Bone marrow (tissue), 2 donors: ENCODE measurements at regions not wholly inside any gene's neighbourhood (a gene's known extent, or its start where the extent isn't known, plus 50 kb on each side); places are given as distances from the start of the nearest gene placed in this dataset.
"Not testable (repeated sequence)": the region's sequence is repeated elsewhere in the genome, so short reads cannot be mapped to it uniquely, and the experiment has no call there.

Source experiments
- DNase-seq, 2 donors: peaks; one replicate each; lab custom pipeline; 2025; lab: John Stamatoyannopoulos, UW

GRCh38 chr2:111287646-111288568 lies 167.2 kb downstream of the BCL2L11 start:
- not testable (repeated sequence) for DNase-seq

GRCh38 chr2:111290370-111290769 lies 169.7 kb downstream of the BCL2L11 start:
- not testable (repeated sequence) for DNase-seq

- not testable (repeated sequence) for DNase-seq
Measured at GRCh38 chr2:111291566-111291965, 170.9 kb downstream of the BCL2L11 start.

GRCh38 chr2:111292232-111292968 lies 171.7 kb downstream of the BCL2L11 start:
- not testable (repeated sequence) for DNase-seq

GRCh38 chr2:111294699-111295098 lies 174.0 kb downstream of the BCL2L11 start:
- not testable (repeated sequence) for DNase-seq

DNA sequence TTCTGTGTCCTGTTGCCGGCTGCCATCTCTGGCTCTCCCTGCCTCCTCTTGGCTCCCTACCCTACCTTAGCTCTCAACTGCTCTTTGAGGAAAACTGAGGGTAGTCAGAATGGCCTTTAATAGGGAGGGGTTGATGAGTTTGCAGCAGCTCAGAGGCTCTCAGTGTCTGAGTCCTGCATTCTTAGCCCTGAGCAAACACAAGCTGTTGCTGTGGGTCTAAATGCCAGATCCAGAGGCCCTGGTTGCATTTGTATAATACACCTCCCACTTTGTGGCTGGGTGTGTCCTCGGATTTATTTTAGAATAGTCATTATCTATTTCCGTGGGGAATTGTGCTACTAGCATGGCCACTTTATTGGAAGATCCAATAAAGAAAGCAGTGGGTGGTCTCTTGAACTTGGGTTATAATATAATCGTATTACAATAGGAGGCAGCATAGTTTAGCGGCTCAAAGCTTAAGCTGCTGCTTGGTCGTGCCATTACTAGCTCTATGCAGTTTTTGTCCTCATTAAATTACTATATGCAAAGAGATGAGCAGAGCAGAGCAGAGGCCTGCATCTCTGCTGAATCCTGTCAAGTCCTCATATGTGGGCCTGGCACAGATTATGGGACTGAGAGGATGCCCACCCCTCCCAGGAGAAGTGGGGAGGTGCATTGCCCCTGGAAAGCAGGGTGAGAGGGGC lies 175.5 kb downstream of the BCL2L11 start:
- DNase-seq = not testable (repeated sequence)

DNA sequence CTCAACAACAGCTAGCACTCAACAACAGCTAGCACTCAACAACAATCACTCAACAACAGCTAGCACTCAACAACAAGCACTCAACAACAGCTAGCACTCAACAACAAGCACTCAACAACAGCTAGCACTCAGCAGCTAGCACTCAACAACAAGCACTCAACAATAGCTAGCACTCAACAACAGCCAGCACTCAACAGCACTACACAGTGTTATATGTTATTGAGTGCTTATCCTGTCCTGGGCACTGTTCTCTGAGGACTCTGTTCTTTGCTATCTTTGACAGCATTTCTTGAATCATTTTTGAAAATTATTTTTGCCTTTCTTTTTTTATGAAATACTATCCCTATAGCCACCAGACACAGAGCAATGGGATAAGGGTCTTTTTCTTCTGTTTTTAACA lies 176.4 kb downstream of the BCL2L11 start:
- DNase-seq = not testable (repeated sequence)

DNA sequence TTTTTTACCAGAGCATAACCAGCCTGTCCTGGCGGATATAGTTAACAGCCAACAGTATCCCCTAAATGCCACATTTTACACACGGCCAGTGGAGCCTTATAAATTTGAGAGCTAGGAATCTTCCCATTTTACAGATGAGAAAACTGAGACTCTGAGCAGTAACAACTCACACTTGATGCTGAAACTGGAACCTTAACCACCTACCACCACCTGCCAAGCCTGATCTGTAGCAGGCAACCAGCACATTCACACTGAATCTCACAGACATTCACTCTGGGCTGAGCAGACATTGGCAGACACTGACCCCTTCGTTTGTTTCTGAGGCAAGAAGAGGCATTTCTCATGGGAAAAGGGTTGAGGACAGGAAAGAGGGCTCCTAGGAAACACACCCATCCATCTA lies 178.2 kb downstream of the BCL2L11 start:
- not testable (repeated sequence) for DNase-seq

DNA sequence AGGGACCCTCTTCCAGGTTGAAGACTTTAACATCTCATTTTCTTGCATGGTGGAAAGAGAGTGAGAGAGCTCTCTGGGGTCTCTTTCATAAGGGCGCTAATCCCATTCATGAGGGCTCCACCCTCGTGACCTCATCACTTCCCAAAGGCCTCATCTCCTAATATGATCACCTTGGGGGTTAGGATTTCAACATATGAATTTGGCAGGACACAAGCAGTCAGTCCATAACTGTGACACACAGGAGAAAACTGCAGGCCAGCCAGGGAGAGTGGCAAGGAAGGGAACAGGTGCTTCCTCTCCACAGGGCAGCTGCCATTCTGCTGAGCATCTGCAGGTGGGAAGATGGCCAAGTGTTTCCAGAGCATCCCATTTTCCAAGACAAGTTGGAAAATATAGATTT lies 178.9 kb downstream of the BCL2L11 start:
- DNase-seq = not testable (repeated sequence)

- not testable (repeated sequence) for DNase-seq
Measured at GRCh38 chr2:111301677-111302076, 181.0 kb downstream of the BCL2L11 start.

DNA sequence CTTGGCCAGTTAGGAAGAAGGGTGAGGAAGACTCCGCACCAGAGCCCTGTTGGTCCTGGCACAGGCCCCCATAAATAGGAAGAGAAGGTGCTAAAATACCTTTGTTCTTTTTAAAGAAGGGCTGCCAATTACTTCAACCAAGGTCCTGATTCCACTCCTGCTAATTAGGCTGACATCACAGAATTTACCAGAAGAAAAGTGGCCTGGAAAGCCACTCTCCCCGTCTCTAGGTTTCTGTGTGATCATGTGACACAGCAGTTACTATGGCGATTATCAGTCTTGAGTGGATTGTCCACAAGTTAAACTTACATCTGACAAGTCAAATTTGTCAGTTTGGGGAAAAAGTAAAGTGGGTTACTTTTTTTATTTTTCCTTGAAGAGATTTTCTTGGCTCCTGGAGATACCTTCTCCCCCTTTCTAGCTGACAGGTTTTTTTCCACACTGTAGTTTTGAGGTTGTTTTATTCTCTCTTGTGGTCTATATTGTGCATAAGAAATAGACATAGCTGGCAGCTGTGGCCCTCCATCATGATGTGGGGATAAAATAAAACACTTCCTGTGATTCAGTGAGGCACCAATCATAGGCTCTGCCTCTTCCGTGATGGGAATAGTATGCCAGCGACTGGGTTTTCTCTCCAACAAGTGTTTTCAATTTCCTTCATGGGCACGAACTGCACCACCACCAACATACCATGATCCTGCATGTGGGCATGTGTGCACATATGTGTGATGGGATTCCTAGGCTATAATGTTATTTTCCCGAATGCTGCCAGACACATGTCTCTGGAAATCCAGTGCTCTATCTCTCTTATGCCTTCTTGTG lies 181.9 kb downstream of the BCL2L11 start:
- DNase-seq = not testable (repeated sequence)

GRCh38 chr2:111307302-111307701 lies 186.6 kb downstream of the BCL2L11 start:
- not testable (repeated sequence) for DNase-seq

DNA sequence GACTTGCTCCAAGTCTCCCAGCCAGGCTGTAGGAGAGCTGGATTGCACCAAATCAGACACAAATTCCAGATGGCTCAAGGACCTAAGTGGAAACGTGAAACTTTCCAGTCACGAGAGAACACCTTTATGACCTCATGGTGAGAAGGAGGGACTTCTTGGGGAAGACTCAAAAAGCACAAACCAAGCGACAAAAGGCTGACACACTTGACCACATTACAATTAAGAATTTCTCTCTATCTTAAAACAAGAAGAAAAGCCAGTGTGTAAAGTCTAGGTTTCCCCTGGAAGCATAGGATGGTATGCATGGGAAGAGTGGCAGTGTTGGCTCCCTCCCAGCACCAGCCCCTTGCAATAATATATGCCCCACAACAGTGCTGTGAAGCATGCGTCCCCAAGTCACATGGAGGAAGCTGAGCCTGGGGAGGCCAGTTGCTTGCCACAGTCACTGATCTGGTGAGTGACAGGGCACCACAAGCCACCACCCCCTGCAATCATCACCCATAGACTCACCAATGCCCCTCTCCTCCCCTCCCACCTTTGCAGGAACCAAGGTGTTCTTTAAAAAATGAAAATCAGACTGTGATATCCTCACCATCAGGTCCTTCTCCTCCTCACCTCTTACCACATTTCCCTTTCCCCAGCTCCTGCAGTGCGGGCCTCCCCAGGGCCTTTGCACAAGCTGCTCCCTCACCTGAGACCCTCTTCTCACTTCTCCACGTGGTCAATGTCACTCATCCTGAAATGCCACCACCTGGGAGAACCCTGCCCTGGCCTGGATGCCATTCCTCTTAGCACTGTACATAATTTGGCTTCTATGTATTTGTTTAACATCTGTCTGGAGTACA lies 188.7 kb downstream of the BCL2L11 start:
- not testable (repeated sequence) for DNase-seq

DNA sequence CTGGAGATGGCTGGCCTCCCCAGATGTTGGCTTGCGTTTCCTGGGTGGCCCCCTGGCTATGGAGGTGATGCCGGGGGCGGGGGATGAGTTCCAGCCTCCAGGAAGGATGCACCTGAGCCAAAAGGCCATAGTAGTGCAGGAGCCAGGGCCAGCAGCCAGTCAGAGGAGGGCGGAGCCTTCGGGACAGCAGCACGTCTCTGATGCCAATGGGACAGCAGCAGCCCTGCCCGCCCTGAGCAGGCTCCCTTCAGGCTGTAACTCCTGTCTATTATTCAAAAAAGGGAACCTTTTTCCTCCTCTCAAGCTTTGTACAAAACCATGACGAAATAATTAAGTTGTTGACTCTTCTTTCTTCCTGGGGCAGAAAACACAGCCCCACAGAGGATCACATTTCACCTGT lies 189.7 kb downstream of the BCL2L11 start:
- DNase-seq = not testable (repeated sequence)

- DNase-seq = not testable (repeated sequence)
Measured at GRCh38 chr2:111311568-111311967, 190.9 kb downstream of the BCL2L11 start.

DNA sequence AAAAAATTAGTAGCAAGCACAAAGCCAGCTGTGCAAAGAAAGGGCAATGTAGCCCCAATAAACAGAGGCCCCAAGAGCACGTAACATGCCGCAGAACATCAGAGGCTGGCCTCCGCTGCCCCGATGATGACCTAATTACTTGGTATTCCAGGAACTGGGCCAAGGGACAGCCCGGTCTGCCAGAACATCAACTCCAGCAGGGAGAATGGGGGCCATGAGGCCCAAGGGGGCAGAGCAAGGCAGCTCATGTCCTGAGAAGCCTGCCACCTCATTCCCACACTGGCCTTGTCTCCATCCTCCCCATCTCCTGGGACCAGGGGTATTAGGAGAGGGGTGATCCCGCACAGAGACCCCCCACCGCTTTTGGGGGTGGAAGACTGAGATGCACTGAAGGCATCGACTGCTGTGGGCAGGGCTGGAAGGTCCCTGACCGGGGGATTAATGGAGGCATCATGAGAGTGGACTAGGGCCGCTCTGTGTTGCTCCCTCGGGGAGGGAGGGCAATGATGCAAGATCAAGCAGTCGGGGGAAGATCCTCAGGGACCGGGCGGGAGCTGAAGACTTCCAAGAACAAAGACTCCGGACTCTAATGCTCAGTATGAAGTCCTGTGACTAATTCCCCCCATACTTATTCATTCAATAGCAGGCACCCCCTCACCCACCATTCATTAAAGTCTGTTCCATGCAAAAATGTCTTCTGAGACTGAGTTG lies 192.3 kb downstream of the BCL2L11 start:
- DNase-seq = not testable (repeated sequence)

DNA sequence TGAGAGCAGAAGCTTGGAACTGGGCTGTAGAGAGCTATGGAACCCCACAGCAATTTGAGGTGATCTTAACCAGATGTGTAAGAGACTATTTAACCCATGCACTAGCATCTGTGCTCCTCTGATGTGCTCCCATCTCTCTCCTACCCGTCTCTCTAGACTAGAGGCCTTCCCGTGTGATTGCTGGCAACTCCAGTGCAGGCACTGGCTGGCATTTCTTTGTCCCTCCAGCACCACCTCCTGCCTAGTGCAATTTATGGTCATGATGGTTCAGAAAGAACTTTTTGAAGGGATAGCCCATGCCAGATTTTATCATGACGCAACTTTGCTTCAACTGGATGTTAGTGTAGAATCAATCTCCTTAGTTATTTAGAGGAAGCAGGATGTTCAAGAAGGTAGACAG lies 193.0 kb downstream of the BCL2L11 start:
- not testable (repeated sequence) for DNase-seq

DNA sequence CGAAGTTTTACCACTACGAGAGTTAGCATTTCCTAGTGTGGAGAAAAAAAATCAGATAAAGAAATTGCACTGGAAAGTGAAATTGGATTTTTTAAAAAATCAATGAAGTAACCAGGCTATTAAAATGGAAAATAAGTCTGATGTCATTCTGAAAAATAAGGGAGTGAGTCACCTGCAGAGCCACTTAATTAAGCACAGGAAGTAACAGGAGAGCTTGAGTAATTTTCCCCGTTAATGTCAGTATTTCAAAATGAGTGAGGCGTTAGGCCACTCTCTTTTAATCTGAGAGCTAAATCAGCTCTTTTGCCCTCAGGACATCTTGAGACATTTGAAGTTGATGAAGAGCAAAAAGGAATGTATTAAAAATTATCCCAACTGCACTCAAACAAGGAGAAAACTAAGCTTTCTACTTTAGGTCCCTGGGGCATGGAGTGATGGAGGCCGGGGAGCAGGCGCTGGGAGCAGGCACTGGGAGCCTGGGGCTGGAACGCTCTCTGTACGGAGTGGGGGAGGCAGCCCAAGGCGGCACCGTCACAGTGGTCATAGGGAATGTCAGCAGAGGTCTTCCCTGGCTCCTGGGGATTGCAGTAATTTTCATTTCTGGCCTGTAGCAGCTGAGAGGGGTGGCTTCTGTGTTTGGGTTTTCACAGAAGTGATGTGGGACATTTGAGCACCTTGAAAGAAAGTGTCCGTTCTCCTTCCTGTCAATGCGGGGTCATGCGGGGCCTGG lies 194.6 kb downstream of the BCL2L11 start:
- DNase-seq = not testable (repeated sequence)

GRCh38 chr2:111316221-111316741 lies 195.6 kb downstream of the BCL2L11 start:
- not testable (repeated sequence) for DNase-seq
